ENCODE measurements at regions not wholly inside any gene's neighbourhood (a gene's known extent, or its start where the extent isn't known, plus 50 kb on each side); places are given as distances from the start of the nearest gene placed in this dataset.

GRCh38 chr3:181274025-181274424 lies 284.5 kb upstream of the DNAJC19 start:
- TF ChIP-seq CTCF (IDR thresholded peaks at IDR 0.05), result no peak
- no peaks in the 10 kb centered on the region for H3K9me3 ChIP-seq
- DNase-seq, result no peak
- H3K4me1 ChIP-seq, result no peaks in the 10 kb centered on the region
- H3K27ac ChIP-seq, result no peak overlapping the region
- no peak overlapping the region for H3K4me3 ChIP-seq
- no peak overlapping the region for H3K9ac ChIP-seq (ENCODE audit: low read depth in 2 of 2, low read length in 2 of 2)
- no peaks in the 10 kb centered on the region for H3K27me3 ChIP-seq
- H3K36me3 ChIP-seq, result no peaks in the 10 kb centered on the region
- intact Hi-C loops (cut with DNase I), result no loop called here

- Histone ChIP-seq H3K27me3 (no peaks in the 10 kb centered on the region), H3K36me3 (no peaks in the 10 kb centered on the region), H3K9me3 (no peaks in the 10 kb centered on the region), H3K4me3 (no peak overlapping the region), H3K27ac (no peak overlapping the region), H3K9ac (ENCODE audit: low read depth in 2 of 2, low read length in 2 of 2) (no peak overlapping the region), H3K4me1 (no peaks in the 10 kb centered on the region)
- TF ChIP-seq CTCF (IDR thresholded peaks at IDR 0.05), result no peak
- intact Hi-C loops (cut with DNase I), result no loop called here
- no peak for DNase-seq
These were observed 277.8 kb upstream of the DNAJC19 start for GRCh38 chr3:181267312-181267711.

GRCh38 chr3:181265750-181266333 lies 276.3 kb upstream of the DNAJC19 start:
- no peak overlapping the region for H3K9ac ChIP-seq (ENCODE audit: low read depth in 2 of 2, low read length in 2 of 2)
- H3K36me3 ChIP-seq, result no peaks in the 10 kb centered on the region
- H3K27ac ChIP-seq, result no peak overlapping the region
- DNase-seq, result no peak
- no peaks in the 10 kb centered on the region for H3K9me3 ChIP-seq
- no peaks in the 10 kb centered on the region for H3K27me3 ChIP-seq
- intact Hi-C loops (cut with DNase I), result no loop called here
- no peaks in the 10 kb centered on the region for H3K4me1 ChIP-seq
- no peak for TF ChIP-seq CTCF (IDR thresholded peaks at IDR 0.05)
- no peak overlapping the region for H3K4me3 ChIP-seq

- no peak for DNase-seq
- Histone ChIP-seq H3K36me3 (no peaks in the 10 kb centered on the region), H3K27ac (no peak overlapping the region), H3K9me3 (no peaks in the 10 kb centered on the region), H3K4me1 (no peaks in the 10 kb centered on the region), H3K4me3 (no peak overlapping the region), H3K9ac (ENCODE audit: low read depth in 2 of 2, low read length in 2 of 2) (no peak overlapping the region), H3K27me3 (no peaks in the 10 kb centered on the region)
- no peak for TF ChIP-seq CTCF (IDR thresholded peaks at IDR 0.05)
- intact Hi-C loops (cut with DNase I), result no loop called here
These were observed 274.9 kb upstream of the DNAJC19 start for GRCh38 chr3:181264486-181264885.

GRCh38 chr3:181253796-181254195 lies 264.3 kb upstream of the DNAJC19 start:
- Histone ChIP-seq H3K27ac (no peak overlapping the region), H3K27me3 (no peaks in the 10 kb centered on the region), H3K9ac (ENCODE audit: low read depth in 2 of 2, low read length in 2 of 2) (no peak overlapping the region), H3K9me3 (no peaks in the 10 kb centered on the region), H3K36me3 (no peaks in the 10 kb centered on the region), H3K4me1 (no peaks in the 10 kb centered on the region), H3K4me3 (no peak overlapping the region)
- intact Hi-C loops (cut with DNase I), result no loop called here
- DNase-seq, result no peak
- no peak for TF ChIP-seq CTCF (IDR thresholded peaks at IDR 0.05)

Data from colonic mucosa (tissue), 4 donors.